Ishikawa (cell line): ENCODE measurements at regions not wholly inside any gene's neighbourhood (a gene's known extent, or its start where the extent isn't known, plus 50 kb on each side); places are given as distances from the start of the nearest gene placed in this dataset.
A peak's percentile ranks its signal among the peaks of the same experiment; 100 is the strongest.

ENCODE experiments used
- CEBPB ChIP-seq: IDR thresholded peaks from 2 replicates; pipeline ENCODE4 v1.6.1; 2012
- CREB1 ChIP-seq: IDR thresholded peaks from 2 replicates; pipeline ENCODE4 v1.6.1; 2012; ENCODE audit warnings: low read depth
- EGR1 ChIP-seq: IDR thresholded peaks from 2 replicates; pipeline ENCODE4 v1.6.1; 2012
- EP300 ChIP-seq: IDR thresholded peaks from 2 replicates; pipeline ENCODE4 v1.6.1; 2012; ENCODE audit warnings: borderline replicate concordance
- FOXM1 ChIP-seq: IDR thresholded peaks from 2 replicates; pipeline ENCODE4 v1.6.1; 2012; ENCODE audit warnings: low read depth, borderline replicate concordance
- MAX ChIP-seq: IDR thresholded peaks from 2 replicates; pipeline ENCODE4 v1.6.1; 2012
- NFIC ChIP-seq: IDR thresholded peaks from 2 replicates; pipeline ENCODE4 v1.6.1; 2012
- RAD21 ChIP-seq: IDR thresholded peaks from 2 replicates; pipeline ENCODE4 v1.6.1; 2012; ENCODE audit warnings: low read depth
- REST ChIP-seq: IDR thresholded peaks from 2 replicates; pipeline ENCODE4 v1.6.1; 2012; ENCODE audit warnings: low read depth, mild to moderate bottlenecking
- TAF1 ChIP-seq: IDR thresholded peaks from 2 replicates; pipeline ENCODE4 v1.6.1; 2012; ENCODE audit warnings: low read depth, mild to moderate bottlenecking
- TCF12 ChIP-seq: IDR thresholded peaks from 2 replicates; pipeline ENCODE4 v1.6.1; 2012; ENCODE audit warnings: low read depth
- TEAD4 ChIP-seq: IDR thresholded peaks from 2 replicates; pipeline ENCODE4 v1.6.1; 2012
- USF1 ChIP-seq: IDR thresholded peaks from 2 replicates; pipeline ENCODE4 v1.6.1; 2012
- YY1 ChIP-seq: IDR thresholded peaks from 2 replicates; pipeline ENCODE4 v1.6.1; 2012; ENCODE audit warnings: low read depth
- ZBTB7A ChIP-seq: IDR thresholded peaks from 2 replicates; pipeline ENCODE4 v1.6.1; 2012; ENCODE audit warnings: low read depth

- no peak for TF ChIP-seq TCF12
- no peak for TF ChIP-seq RAD21
- TF ChIP-seq CEBPB = no peak
- no peak for TF ChIP-seq FOXM1
- TF ChIP-seq ZBTB7A = no peak
- no peak for TF ChIP-seq EP300
- no peak for TF ChIP-seq TEAD4
- TF ChIP-seq REST = no peak
- no peak for TF ChIP-seq YY1
- TF ChIP-seq TAF1 = no peak
- TF ChIP-seq NFIC = no peak
- TF ChIP-seq MAX = no peak
- no peak for TF ChIP-seq USF1
- no peak for TF ChIP-seq CREB1
- TF ChIP-seq EGR1 = no peak
These were observed 72.3 kb upstream of the FZD7 start for GRCh38 chr2:201961401-201961800.

- TF ChIP-seq NFIC (no peak), ZBTB7A (no peak), TAF1 (no peak), TCF12 (no peak), MAX (no peak), TEAD4 (no peak), EGR1 (no peak), CREB1 (no peak), EP300 (no peak), USF1 (no peak)
These were observed 70.7 kb upstream of the FZD7 start for GRCh38 chr2:201962774-201963562.

- TF ChIP-seq REST (no peak), MAX (no peak), NFIC (no peak), EGR1 (no peak), TEAD4 (no peak), FOXM1 (no peak), TCF12 (no peak), TAF1 (no peak)
These were observed 69.6 kb upstream of the FZD7 start for GRCh38 chr2:201964011-201964410.

GRCh38 chr2:201964631-201965206, 68.9 kb upstream of the FZD7 start:
- 0 out of 2 replicates have a peak, but pooled peaks have one; percentile 21 for TF ChIP-seq TEAD4
- no peak for TF ChIP-seq CEBPB
- TF ChIP-seq YY1 = 0 out of 2 replicates have a peak, but pooled peaks have one; percentile 42
- no peak for TF ChIP-seq FOXM1
- peak; percentile 53; the same call in 1 of the 2 replicates for TF ChIP-seq EP300
- peak; percentile 55; the same call in 1 of the 2 replicates for TF ChIP-seq TCF12
- no peak for TF ChIP-seq REST
- TF ChIP-seq RAD21 = no peak
- TF ChIP-seq EGR1 = no peak
- peak; percentile 88 for TF ChIP-seq NFIC
- TF ChIP-seq CREB1 = no peak
- TF ChIP-seq TAF1 = no peak
- TF ChIP-seq ZBTB7A = no peak
